ENCODE measurements at regions not wholly inside any gene's neighbourhood (a gene's known extent, or its start where the extent isn't known, plus 50 kb on each side); places are given as distances from the start of the nearest gene placed in this dataset.

DNA sequence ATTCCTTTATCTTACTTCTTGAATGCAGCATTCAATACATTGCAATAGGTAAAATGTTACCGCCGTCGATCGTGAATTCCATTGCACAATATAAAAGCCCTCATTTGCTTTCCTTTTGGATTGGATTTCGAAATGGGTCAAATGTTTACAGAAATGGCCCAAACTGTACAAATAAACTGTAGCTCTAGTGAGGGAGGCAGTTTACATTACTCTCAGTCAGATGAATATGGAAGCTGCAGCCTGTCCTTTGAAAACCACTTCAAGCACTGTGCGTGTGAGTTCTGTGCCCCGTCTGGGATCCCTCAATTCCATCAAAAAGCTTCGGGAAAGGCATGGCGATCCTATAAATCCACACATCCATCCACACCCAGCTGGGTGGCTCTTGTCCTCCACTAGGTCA lies 258.6 kb upstream of the FOXF1 start:
- Histone ChIP-seq H3K27me3 (no peaks in the 10 kb centered on the region), H3K4me1 (no peaks in the 10 kb centered on the region), H3K4me3 (no peak overlapping the region), H3K27ac (no peak overlapping the region), H3K9me3 (no peaks in the 10 kb centered on the region), H3K36me3 (ENCODE audit: low read depth, missing control alignments) (no peaks in the 10 kb centered on the region)
- 88 to 93% methylated on average over 9 of the region's 9 CpGs for WGBS, 2 donors
- intact Hi-C loops (cut with DNase I; ENCODE audit: low total_unique reads), result no loop called here
- no peak for DNase-seq
- TF ChIP-seq POLR2A (IDR thresholded peaks at IDR 0.05), result no peak
- TF ChIP-seq, protein P1, sequence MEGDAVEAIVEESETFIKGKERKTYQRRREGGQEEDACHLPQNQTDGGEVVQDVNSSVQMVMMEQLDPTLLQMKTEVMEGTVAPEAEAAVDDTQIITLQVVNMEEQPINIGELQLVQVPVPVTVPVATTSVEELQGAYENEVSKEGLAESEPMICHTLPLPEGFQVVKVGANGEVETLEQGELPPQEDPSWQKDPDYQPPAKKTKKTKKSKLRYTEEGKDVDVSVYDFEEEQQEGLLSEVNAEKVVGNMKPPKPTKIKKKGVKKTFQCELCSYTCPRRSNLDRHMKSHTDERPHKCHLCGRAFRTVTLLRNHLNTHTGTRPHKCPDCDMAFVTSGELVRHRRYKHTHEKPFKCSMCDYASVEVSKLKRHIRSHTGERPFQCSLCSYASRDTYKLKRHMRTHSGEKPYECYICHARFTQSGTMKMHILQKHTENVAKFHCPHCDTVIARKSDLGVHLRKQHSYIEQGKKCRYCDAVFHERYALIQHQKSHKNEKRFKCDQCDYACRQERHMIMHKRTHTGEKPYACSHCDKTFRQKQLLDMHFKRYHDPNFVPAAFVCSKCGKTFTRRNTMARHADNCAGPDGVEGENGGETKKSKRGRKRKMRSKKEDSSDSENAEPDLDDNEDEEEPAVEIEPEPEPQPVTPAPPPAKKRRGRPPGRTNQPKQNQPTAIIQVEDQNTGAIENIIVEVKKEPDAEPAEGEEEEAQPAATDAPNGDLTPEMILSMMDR (IDR thresholded peaks at IDR 0.05), result no peak

DNA sequence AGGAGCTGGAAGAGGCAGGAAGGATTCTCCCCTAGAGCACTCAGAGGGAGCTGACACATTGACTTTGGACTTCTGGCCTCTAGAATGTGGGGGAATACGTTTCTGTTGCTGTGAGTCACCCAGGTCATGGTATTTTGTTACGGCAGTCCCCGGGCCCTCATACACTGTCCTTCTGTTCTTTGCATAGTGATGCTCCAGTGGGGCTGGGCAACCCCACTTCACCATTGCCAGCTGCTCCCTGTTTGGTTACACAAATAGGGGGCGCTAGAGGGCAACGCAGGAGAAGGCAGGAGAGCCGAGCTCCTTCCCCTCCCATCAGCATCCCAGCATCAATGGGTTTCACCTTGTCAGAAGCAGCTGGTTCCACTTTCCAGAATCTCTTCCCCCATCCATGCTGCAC lies 257.7 kb upstream of the FOXF1 start:
- H3K4me3 ChIP-seq, result no peak overlapping the region
- H3K9me3 ChIP-seq, result no peaks in the 10 kb centered on the region
- WGBS, 2 donors, result 49 to 55% methylated on average over 6 of the region's 6 CpGs
- H3K4me1 ChIP-seq, result no peaks in the 10 kb centered on the region
- no peaks in the 10 kb centered on the region for H3K27me3 ChIP-seq
- intact Hi-C loops (cut with DNase I; ENCODE audit: low total_unique reads), result no loop called here
- H3K36me3 ChIP-seq (ENCODE audit: low read depth, missing control alignments), result no peaks in the 10 kb centered on the region
- DNase-seq, result peak; percentile 32
- TF ChIP-seq, protein P1 (IDR thresholded peaks at IDR 0.05), result peak in 1 of 3 experiments; percentile 8
- TF ChIP-seq POLR2A (IDR thresholded peaks at IDR 0.05), result no peak
- no peak overlapping the region for H3K27ac ChIP-seq

DNA sequence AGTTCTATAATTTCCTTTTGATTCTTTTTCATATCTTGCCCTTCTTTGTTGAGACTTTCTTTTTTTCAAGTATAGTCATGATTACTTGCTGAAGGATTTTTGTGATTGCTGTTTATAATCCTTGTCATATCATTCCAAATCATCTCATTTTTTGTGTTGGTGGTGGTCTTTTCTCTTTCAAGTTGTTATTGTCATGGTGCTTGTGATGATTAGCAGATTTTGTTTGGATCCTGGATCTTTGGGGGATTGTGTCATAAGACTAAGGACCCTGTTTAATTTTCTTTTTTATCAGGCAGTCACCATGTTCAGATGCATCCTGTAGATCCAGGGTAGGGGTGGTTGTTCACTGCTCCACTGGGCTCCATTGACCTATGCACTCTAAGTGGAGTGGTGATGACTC lies 254.4 kb upstream of the FOXF1 start:
- no peak overlapping the region for H3K4me3 ChIP-seq
- H3K4me1 ChIP-seq, result no peaks in the 10 kb centered on the region
- DNase-seq, result no peak
- no peaks in the 10 kb centered on the region for H3K36me3 ChIP-seq (ENCODE audit: low read depth, missing control alignments)
- no peaks in the 10 kb centered on the region for H3K9me3 ChIP-seq
- intact Hi-C loops (cut with DNase I; ENCODE audit: low total_unique reads), result no loop called here
- no peak overlapping the region for H3K27ac ChIP-seq
- TF ChIP-seq, protein P1 (IDR thresholded peaks at IDR 0.05), result no peak
- no peak for TF ChIP-seq POLR2A (IDR thresholded peaks at IDR 0.05)
- H3K27me3 ChIP-seq, result no peaks in the 10 kb centered on the region

DNA sequence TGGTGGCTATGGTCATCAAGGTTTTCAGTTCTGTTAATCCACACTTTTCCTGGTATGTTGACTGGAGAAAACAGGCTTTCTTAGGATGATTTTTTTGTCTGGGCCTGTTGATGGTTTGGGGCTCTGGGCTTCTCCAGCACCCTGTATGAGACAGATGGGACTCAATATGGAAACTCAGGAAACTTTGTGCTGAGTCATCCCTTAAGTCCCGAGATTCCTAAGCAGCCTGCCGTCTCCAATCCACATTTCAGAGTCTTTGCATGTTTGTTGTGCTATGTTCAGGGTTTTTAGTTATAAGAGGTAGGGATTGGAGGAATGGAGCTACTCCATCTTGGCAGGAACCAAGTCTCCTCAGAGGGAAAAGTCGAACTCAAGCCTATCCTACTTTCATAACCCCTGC lies 253.3 kb upstream of the FOXF1 start:
- Histone ChIP-seq H3K36me3 (ENCODE audit: low read depth, missing control alignments) (no peaks in the 10 kb centered on the region), H3K27ac (no peak overlapping the region), H3K4me1 (no peaks in the 10 kb centered on the region), H3K4me3 (no peak overlapping the region), H3K9me3 (no peaks in the 10 kb centered on the region), H3K27me3 (no peaks in the 10 kb centered on the region)
- TF ChIP-seq POLR2A (IDR thresholded peaks at IDR 0.05), result no peak
- TF ChIP-seq, protein P1 (IDR thresholded peaks at IDR 0.05), result no peak
- intact Hi-C loops (cut with DNase I; ENCODE audit: low total_unique reads), result no loop called here
- 85 to 90% methylated on average over 3 of the region's 3 CpGs for WGBS, 2 donors
- no peak for DNase-seq

DNA sequence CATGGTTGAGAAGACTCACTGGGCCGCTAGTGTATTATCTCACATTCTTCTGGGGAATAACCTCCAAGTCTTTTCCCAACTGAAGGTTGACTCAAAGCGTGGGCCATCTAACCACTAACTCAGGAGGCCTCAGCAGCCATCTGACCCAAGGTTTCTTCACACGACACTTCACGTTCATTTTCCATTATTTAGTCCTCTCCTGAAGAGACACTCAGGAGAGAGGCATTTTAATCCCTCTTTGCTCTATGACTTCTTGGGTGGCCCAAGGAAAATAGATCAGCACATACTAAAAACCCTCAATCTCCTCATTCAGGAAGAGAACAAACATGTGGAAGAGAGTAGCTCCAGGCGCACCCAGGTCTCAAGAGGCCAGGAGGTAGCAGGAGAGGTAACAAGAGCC lies 252.8 kb upstream of the FOXF1 start:
- no peaks in the 10 kb centered on the region for H3K36me3 ChIP-seq (ENCODE audit: low read depth, missing control alignments)
- 64 to 70% methylated on average over 5 of the region's 5 CpGs for WGBS, 2 donors
- no peaks in the 10 kb centered on the region for H3K27me3 ChIP-seq

More for the DNA sequence above, 252.8 kb upstream of the FOXF1 start:
- Histone ChIP-seq H3K9me3 (no peaks in the 10 kb centered on the region), H3K4me1 (no peaks in the 10 kb centered on the region), H3K4me3 (no peak overlapping the region), H3K27ac (no peak overlapping the region)
- DNase-seq, result no peak
- TF ChIP-seq, protein P1 (IDR thresholded peaks at IDR 0.05), result no peak
- no peak for TF ChIP-seq POLR2A (IDR thresholded peaks at IDR 0.05)
- intact Hi-C loops (cut with DNase I; ENCODE audit: low total_unique reads), result no loop called here

All from testis (tissue), 2 donors.